ENCODE measurements at regions not wholly inside any gene's neighbourhood (a gene's known extent, or its start where the extent isn't known, plus 50 kb on each side); places are given as distances from the start of the nearest gene placed in this dataset.

DNA sequence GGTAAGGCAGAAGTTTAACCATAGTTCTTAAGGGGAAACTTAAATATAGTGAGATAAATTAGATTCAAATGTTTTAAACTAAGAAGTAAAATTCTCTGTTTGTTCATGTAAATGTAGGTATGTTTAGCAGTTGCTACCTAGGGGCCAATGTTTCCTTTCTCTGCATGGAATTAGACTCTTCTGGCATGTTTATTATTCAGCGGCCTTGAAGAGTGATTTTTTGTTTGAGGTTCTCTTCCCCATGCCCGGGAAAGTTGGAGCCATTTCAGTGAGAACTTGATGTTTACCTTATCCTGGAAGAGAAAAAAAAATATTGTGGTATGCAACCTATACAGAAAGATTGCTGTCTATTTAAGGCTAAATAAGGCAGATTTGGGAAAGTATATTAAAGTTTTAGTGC is 492.9 kb downstream of the KLF5 start:
- H3K9me3 ChIP-seq (ENCODE audit: control insufficient read depth, insufficient read depth, low read length) = no peaks in the 10 kb centered on the region
- no peak overlapping the region for H2BK120ac ChIP-seq (ENCODE audit: low read depth, low read length)
- H4K20me1 ChIP-seq (ENCODE audit: insufficient read depth, low read length) = no peaks in the 10 kb centered on the region
- TF ChIP-seq, protein P1, sequence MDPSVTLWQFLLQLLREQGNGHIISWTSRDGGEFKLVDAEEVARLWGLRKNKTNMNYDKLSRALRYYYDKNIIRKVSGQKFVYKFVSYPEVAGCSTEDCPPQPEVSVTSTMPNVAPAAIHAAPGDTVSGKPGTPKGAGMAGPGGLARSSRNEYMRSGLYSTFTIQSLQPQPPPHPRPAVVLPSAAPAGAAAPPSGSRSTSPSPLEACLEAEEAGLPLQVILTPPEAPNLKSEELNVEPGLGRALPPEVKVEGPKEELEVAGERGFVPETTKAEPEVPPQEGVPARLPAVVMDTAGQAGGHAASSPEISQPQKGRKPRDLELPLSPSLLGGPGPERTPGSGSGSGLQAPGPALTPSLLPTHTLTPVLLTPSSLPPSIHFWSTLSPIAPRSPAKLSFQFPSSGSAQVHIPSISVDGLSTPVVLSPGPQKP (IDR thresholded peaks at IDR 0.05; ENCODE audit: borderline replicate concordance, low read depth, low read length) = no peak
- TF ChIP-seq POLR2A (IDR thresholded peaks at IDR 0.05; ENCODE audit: low read depth, low read length) (no peak), CEBPB (IDR thresholded peaks at IDR 0.05; ENCODE audit: low read depth, low read length) (no peak), NFE2L2 (IDR thresholded peaks at IDR 0.05; ENCODE audit: low read depth, low read length) (no peak), SMC3 (IDR thresholded peaks at IDR 0.05; ENCODE audit: low read depth, low read length) (no peak), MAZ (IDR thresholded peaks at IDR 0.05; ENCODE audit: borderline replicate concordance, low read depth, low read length) (no peak), RAD21 (IDR thresholded peaks at IDR 0.05; ENCODE audit: low read length) (no peak), RFX5 (IDR thresholded peaks at IDR 0.05; ENCODE audit: low read depth, low read length) (no peak), CHD1 (IDR thresholded peaks at IDR 0.05; ENCODE audit: low read depth, low read length) (no peak), MXI1 (IDR thresholded peaks at IDR 0.05; ENCODE audit: borderline replicate concordance, low read depth, low read length) (no peak), MAFK (IDR thresholded peaks at IDR 0.05; ENCODE audit: low read depth, low read length) (no peak), BHLHE40 (IDR thresholded peaks at IDR 0.05; ENCODE audit: low read depth, low read length) (no peak)
- TF ChIP-seq, protein P2, sequence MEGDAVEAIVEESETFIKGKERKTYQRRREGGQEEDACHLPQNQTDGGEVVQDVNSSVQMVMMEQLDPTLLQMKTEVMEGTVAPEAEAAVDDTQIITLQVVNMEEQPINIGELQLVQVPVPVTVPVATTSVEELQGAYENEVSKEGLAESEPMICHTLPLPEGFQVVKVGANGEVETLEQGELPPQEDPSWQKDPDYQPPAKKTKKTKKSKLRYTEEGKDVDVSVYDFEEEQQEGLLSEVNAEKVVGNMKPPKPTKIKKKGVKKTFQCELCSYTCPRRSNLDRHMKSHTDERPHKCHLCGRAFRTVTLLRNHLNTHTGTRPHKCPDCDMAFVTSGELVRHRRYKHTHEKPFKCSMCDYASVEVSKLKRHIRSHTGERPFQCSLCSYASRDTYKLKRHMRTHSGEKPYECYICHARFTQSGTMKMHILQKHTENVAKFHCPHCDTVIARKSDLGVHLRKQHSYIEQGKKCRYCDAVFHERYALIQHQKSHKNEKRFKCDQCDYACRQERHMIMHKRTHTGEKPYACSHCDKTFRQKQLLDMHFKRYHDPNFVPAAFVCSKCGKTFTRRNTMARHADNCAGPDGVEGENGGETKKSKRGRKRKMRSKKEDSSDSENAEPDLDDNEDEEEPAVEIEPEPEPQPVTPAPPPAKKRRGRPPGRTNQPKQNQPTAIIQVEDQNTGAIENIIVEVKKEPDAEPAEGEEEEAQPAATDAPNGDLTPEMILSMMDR (conservative IDR thresholded peaks at IDR 0.05; ENCODE audit: low read depth, low read length) = no peak
- TF ChIP-seq, protein P3, sequence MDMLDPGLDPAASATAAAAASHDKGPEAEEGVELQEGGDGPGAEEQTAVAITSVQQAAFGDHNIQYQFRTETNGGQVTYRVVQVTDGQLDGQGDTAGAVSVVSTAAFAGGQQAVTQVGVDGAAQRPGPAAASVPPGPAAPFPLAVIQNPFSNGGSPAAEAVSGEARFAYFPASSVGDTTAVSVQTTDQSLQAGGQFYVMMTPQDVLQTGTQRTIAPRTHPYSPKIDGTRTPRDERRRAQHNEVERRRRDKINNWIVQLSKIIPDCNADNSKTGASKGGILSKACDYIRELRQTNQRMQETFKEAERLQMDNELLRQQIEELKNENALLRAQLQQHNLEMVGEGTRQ (IDR thresholded peaks at IDR 0.05; ENCODE audit: low read depth, low read length) = no peak
- H3K18ac ChIP-seq (ENCODE audit: low read depth, low read length) = no peak overlapping the region
- intact Hi-C loops (cut with micrococcal nuclease) (no loop called here), dilution Hi-C loops (cut with HindIII; ENCODE audit: low sequenced_read_pairs, unreplicated experiment) (no loop called here), in situ Hi-C loops (cut with MboI; ENCODE audit: low sequenced_read_pairs) (no loop called here)
- H3K4me3 ChIP-seq (ENCODE audit: insufficient read depth, low read depth, low read length) = no peak overlapping the region
- H3K23ac ChIP-seq (ENCODE audit: low read depth, low read length) = no peak overlapping the region
- H3K4ac ChIP-seq (ENCODE audit: low read depth, low read length) = no peak overlapping the region
- no peak overlapping the region for H2AK9ac ChIP-seq (replicated peaks; ENCODE audit: low read depth, low read length, poor library complexity)
- no peak overlapping the region for H2AK5ac ChIP-seq (ENCODE audit: low read depth, low read length)
- H4K5ac ChIP-seq (ENCODE audit: low read depth, low read length) = no peak overlapping the region
- POLR2A ChIA-PET (ENCODE audit: unreplicated experiment) = no interaction called here
- no peak overlapping the region for H2BK20ac ChIP-seq (ENCODE audit: low read depth, low read length)
- no peak overlapping the region for H3K4me2 ChIP-seq (ENCODE audit: low read depth, low read length)
- DNase-seq (no peak), ATAC-seq (ENCODE audit: low read depth) (no peak)
- no peak overlapping the region for H4K91ac ChIP-seq (ENCODE audit: insufficient read depth, low read depth, low read length)
- no peak overlapping the region for H3K14ac ChIP-seq (replicated peaks; ENCODE audit: low read depth, low read length)
- BruUV-seq (replicated peaks) = no TSS peak
- H3K56ac ChIP-seq (ENCODE audit: extremely low read depth, insufficient read depth, low read length) = no peak overlapping the region
- no peaks in the 10 kb centered on the region for H3K4me1 ChIP-seq (ENCODE audit: control insufficient read depth, insufficient read depth, low read length)
- H3K79me1 ChIP-seq (ENCODE audit: low read depth in 1 of 2, low read length in 2 of 2) = no peaks in the 10 kb centered on the region
- H3K27me3 ChIP-seq (ENCODE audit: control insufficient read depth, insufficient read depth, low read length) = peaks cover 8% of the 10 kb centered on the region
- no CpG with 5 or more reads among the region's 2 CpGs for WGBS, 2 experiments (ENCODE audit: extremely low coverage in 2 of 2, insufficient read length in 1 of 2)
- CTCF ChIA-PET = no interaction called here
- H3K9me1 ChIP-seq (ENCODE audit: insufficient read depth, low read length) = no peaks in the 10 kb centered on the region
- H3K27ac ChIP-seq (ENCODE audit: insufficient read depth, low read length) = no peak overlapping the region
- H3K36me3 ChIP-seq (ENCODE audit: control insufficient read depth, insufficient read depth, low read length) = no peaks in the 10 kb centered on the region
- H2BK5ac ChIP-seq (ENCODE audit: low read depth, low read length, poor library complexity, severe bottlenecking) = no peak overlapping the region
- no peak overlapping the region for H4K8ac ChIP-seq (ENCODE audit: low read depth in 2 of 2, low read length in 2 of 2)
- H2BK15ac ChIP-seq (ENCODE audit: low read depth, low read length) = no peak overlapping the region
- no peak overlapping the region for H3K9ac ChIP-seq (ENCODE audit: low read depth, low read length)
- no peak overlapping the region for H2AFZ ChIP-seq (replicated peaks; ENCODE audit: low read length, poor library complexity)
